Left hindlimb (tissue), 1 donor: ENCODE measurements at regions not wholly inside any gene's neighbourhood (a gene's known extent, or its start where the extent isn't known, plus 50 kb on each side); places are given as distances from the start of the nearest gene placed in this dataset.
A peak's percentile ranks its signal among the peaks of the same experiment; 100 is the strongest.

Experiments used
- DNase-seq: peaks from one replicate; pipeline ENCODE4 v3.0.0-alpha.2; 2018

DNA sequence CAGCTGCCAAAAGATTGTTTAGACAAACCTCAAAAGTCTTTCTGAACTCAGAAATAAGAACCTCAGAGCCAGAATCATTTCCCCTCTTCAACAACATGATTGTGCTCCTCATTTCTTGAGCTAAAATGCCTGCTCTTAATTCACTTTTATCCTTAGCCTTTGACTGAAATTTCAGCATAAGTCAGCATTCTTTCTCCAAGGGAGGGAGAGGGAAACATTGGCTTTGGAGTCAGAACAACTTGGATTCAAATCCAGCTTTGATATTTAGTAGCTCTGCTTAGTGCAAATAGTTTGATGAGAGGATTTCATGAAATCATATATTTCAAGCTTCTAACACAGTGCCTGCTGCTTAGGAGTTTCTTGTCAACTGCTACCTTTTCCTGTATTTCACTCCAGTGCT lies 484.6 kb upstream of the INTU start:
- DNase-seq, result no peak

DNA sequence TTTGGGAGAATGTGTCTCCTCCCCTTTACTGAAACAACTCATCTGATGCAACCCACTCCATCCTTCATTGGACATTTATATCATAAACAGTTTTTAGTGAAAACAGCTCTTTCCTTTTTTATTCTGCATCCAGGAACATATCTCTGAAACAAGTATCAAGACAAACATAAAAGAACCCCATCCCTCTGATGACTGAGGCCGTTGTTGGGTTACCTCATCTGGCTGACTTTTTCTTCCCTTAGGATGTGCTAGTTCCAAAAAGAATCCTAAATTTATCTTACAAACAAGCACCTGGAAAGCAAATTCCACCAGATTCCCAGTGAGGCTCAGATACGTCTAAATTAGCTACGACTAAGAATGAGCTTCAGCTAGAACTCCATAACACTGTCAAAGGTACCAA lies 483.7 kb upstream of the INTU start:
- no peak for DNase-seq

DNA sequence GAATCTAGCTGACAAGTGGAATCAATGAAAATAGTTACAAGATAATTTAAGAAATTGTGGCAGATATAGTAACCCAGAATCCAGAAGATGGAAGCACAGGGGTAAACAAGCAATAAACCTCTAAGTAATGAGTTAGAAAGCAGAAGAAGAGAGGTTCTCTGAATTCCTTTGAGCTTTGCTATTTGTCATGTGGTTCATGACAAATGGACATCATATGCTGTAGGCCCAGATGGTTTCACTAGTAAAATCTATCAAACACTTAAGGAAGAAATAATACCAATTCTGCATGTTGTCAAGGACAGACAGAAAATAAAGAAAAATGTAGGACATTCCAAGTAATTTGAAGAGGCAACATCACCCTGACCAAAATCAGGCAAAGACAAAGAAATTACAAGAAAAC lies 480.8 kb upstream of the INTU start:
- DNase-seq, result no peak

DNA sequence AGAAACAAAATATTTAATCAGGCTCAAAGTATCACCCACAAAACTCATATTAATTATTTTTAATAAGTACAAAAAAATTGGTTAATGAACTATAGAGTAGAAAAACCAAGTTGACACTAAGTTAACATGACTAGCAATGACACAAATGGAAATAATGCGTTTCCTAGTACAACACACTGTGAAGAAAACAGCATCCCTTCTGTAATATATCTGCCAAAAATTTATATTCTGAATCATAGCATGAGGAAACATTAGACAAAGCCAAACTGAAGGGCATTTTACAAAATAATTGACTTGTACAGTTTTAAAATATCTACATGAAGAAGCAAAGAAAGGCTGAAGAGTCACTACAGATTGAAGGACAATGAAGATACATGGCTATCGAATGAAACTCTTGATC lies 477.6 kb upstream of the INTU start:
- no peak for DNase-seq

DNA sequence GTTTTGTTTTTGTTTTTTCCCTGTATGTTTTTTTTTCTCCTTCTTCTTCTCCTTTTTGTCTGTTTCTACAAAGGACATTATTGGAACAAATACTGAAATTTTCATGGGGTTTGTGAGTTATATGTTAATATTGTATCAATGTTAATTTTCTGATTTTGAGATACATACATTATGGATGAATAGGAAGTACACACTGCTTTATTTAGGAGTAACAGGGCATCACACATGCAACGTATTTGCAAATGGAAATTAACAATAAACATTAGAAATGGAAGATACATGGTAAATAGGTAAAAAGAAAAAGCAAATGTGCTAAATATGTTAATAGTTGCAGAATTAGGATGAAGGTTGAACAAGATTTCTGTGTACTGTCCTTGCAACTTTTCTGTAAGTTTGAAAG lies 477.2 kb upstream of the INTU start:
- no peak for DNase-seq

DNA sequence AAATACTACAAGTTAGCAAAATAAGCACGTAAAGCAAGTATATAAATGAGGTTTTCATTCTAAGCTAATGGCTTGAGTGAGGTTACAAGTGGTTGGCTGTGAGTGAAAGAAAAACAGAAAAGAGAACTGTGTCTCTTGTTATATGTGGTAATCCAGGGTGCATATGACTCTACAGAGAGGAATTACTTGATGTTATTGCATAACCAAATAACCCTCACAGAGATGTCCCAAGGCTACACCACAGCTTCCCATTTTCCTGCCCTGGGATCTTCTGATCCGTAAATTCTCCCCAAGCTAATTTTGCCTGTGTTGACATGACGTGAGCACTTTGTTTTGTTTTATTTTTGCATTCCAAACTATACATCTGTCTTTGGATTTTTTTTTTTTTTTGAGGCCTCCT lies 470.0 kb upstream of the INTU start:
- DNase-seq, result no peak

DNA sequence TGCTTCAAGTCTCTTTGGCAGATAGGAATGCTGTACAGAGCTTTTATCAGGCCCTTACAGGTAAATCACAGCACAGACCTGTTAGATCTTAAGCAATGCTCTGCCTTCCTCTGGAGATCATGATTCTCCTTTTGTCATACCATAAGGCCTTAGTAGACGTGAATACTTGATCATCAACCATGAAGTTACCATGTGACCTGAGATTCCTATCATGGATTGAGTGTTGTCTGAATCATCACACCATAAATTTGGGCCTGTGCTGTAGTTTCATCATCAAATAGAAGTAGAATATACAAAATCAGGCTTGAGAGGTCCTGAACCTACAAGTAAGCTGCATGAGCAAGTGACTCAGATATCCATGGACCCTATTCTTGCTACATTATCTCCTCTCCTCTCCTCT lies 466.8 kb upstream of the INTU start:
- DNase-seq, result no peak

DNA sequence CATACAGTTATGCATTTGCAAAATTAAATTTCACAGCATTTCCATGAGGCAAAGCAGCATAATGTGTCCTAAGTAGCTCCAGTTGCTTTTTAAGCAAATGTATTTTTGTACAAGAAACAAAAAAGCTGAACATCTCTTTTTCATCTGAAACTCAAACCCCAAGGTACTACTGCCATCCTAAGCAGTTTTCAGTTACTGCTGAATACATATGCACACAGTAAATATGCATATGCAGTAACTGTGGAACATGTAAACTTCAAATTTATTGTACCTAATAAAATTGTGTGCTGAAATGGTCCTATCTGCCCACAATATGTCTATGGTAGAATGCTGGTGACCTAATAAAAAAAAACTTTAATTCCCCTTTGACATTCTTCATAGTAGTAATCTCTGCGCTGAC lies 458.6 kb upstream of the INTU start:
- DNase-seq, result no peak

DNA sequence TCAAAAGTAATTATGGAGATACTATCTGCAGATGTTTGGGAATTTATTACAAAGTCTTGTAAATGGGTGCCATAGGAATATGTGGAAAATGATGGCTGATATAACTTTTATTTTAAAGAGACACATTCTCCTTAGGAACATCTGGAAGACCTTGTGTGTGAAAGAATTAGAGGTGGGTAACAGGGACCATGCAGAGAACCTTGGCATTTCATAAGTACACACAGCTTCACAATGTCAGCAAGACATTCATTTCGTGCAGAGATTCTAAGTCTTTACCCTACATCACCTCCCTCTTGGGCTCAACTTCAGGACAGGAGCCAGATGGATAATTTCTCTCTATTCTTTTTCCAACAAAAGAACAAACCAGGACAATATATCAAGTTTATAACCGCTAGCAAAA lies 458.1 kb upstream of the INTU start:
- no peak for DNase-seq

DNA sequence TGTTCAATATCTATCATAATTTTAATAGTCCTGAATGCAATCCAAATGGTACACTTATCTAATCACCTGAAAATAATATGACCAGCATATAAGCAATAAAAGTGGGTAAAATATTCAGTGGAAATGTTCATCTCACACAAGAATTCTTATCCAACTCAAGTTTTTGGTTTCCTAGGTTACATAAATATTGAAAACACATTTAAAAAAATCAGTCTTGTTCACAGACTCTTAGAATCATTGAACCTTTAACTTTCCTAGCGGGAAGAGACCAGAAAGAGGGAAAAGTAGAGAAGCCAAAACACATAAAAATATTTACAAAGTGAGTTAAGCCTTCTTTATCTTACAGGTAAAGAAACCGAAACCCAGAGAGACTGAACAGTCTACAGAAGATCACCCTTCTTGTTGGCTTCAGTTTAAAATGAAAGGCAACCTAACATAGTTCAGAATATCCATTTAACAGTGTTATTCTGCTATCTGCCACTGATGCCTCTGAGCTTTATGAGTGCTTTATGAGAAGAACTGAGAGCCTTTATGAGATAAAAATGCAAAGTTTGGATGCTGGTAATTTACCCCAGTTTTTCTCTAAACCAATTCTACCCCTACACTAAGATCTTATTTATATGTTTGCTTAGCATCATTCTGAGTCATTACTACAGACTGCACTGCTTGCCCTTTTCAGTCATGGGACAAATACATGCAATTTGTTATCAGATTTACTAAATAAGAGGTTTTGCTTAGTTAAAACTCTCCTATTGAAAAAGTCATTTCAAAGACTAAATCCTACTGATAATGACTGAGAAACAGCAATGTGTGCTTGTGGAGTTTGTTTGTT lies 453.3 kb upstream of the INTU start:
- DNase-seq, result no peak

DNA sequence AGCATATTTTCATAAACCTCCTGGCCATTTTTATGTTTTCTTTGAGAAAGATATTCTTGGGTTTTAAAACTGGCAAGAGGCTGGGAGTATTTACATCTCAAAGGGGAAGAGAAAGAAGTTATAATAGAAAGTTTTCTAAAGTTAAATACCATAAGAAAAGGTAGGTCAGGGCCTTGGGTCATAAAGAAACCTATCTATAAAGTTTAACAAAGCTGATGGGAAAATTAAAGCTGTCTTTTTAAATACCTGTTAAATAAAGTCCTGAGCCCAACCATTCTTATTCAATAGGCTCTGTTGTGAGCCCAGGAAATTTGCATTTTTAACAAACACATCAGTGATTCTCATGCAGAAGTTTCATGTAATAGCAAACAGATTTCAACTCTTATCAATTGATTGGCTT lies 451.8 kb upstream of the INTU start:
- DNase-seq, result no peak

DNA sequence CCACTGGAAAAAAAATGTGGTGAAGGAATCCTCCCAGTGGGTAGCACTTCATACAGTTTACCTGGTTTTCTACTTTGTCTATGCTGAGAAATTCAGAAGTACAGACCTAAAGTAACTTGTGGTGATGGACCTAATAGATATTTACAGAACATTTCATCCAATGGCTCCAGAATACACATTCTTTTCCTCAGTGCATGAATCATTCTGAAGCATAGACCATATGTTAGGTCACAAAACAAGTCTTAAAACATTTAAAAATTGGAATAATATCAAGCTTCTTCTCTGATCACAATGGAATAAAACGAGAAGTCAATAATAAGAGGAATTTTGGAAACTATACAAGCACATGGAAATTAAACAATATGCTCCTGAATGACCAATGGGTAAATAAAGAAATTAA lies 450.1 kb upstream of the INTU start:
- DNase-seq, result no peak

DNA sequence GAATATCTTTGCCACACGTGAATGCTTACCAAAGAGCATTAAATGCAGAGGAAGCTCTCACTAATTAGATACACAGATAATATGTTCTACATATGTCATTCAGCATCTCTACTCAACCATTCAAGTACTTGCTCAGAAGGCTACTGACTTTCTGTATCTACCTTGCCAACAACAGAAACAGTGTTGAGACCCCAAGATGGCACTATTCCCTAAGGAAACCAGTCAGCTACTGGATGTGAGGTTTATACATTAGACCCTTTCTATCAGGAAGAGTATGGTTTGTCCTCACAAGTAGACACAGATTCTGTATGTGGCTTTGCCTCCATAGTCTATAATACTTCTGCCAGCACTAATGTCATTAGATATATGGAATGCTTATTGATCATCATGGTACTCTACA lies 443.9 kb upstream of the INTU start:
- DNase-seq, result no peak

DNA sequence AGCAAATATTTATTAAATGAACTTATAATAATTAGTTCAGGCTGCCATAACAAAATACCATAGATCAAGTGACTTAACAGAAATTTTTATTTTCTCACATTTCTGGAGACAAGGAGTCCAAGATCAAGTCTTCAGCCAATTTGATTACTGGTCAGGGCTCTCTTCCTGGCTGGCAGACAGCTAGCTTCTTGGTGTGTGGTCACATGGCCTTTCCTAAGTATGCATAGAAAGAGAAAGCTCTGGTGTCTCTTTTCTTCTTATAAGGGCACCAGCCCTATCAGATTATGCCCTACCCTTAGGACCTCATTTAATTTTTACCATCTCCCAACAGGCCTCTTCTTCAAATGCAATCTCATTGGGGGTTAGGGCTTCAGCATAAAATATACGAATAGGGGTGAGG lies 438.5 kb upstream of the INTU start:
- DNase-seq, result no peak

DNA sequence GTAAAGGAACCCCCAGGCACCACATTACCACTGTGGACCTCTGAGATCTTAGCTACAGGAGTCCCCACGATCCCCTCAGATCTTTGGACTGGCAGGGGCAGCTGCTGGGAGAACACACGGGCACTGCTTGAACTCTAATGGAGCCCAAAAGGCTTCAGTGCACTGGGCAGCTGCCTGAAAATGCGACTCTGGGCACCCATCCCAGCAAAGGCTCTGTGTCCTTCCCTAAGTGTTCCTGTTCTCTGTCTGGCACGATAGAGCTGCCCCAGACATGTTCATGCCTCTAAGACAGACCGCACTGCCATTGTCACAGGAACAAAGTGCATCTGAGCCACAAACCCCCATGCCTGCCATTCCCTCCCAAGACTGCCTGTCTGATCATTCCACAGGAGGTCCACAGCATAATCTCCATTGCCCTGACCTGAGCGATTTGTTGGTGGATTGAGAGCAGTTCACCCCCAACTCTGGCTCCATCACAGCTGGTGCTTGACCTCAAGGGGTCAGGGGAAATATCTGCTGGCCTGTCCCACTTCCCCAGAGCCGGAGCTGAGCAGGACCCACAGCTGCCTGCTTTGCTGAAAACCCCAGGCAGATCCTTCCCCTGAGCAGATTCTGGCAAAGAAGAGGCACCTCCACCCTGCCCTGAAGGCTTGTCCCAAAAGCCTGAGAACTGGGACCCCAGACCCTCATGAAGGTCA lies 436.0 kb upstream of the INTU start:
- no peak for DNase-seq

DNA sequence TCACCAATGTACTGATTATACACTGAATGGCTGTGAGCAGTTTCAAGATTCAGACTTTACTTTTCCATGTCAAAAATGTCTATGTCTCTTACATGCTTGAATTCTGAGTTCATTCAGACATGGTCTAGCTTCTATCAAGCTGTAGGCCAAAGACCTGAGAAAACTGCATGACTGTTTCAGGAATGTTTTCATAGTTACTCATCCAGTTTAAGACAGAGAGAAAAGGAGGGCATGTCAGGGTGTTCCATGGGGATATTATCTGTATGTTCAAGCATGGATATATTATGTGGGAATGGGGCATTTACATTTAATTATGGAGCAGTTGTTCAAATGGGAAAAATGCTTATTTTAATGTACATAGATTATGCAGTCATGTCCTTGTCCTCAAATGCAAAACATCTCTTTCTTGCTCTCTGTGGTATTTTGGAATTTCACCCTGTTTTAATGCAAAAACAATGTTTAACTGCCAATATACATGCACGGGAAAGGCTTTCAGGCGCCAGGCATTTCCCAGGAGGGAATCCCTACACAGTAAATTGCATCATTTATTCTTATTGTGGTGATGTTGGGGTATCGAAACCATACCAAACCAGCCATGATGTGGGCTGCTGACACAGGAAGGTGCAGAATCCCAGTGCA lies 429.1 kb upstream of the INTU start:
- DNase-seq, result no peak

DNA sequence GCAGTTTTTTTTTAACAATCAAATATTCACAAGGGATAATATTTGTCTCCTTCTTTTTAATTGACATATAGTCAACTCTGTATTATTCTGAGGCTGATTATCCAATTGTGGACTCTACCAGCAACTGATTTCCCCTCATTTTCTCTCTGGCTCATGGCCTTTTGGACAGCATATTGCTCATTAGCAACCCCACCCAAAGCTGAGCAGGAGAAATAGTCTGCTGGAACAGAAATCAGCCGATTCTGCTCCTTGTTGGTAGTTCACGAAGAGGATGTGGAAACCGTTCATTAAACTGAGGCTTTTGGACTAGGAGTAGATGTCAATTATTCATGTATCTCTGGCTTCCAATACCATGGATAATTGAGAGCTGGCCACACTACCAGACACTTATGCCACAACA lies 428.4 kb upstream of the INTU start:
- no peak for DNase-seq

DNA sequence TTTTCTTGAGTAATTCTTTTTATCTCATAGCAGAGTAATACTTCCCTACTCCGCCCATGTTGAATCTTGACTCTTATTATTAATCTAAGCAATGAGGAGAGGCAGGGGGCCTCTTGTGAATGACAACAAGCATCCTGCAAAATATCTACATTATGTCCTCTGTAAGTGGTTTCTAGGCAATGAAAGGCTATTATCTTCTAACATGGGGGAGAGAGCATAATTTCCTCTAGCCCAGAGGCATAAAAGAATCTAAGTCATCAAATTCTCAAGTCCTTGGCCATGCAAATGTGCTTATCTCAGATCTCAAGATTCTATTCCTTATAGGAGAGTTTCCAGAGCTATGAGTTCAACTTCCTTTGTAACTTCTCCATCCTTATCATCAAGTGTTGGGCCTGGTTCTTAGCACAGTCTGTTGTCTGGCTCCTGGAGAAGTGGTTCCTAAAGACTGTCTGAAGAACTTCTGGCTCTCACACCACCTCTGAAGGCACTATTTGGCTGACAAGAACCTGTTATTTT lies 423.1 kb upstream of the INTU start:
- no peak for DNase-seq

DNA sequence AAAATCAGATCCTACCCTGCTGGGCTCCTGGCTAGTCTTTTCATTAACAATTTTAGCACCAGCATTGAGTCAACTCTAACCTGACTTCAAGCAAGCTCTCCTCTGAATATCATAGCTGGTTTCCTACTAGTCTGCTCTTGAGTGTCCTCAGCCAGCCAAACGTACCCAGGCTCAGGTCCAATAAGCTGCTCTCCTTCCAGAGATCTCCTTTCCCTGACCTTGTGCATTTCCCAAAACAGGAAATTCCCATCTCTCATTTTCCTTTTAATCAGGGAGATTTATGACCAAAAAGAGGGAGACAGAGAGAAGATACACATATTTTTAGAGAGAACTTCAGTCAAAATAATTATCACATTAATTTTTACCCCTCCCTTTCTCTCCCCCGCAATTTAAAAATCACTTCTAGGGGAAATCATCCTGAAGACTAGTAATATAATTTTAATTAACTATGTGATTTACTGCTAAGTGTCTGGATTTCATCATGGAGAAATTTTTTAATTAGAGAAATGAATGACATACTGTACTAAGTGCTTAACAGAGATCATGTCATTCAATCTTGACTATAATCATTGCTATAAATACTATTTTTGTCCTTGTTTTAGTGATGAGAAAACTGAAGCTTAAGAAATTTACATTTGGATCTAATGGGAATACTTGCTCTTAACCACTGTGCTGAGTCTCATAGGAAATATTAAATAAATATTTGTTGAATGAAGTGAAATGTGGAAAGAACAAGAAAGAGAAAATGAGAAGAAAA lies 421.7 kb upstream of the INTU start:
- no peak for DNase-seq

DNA sequence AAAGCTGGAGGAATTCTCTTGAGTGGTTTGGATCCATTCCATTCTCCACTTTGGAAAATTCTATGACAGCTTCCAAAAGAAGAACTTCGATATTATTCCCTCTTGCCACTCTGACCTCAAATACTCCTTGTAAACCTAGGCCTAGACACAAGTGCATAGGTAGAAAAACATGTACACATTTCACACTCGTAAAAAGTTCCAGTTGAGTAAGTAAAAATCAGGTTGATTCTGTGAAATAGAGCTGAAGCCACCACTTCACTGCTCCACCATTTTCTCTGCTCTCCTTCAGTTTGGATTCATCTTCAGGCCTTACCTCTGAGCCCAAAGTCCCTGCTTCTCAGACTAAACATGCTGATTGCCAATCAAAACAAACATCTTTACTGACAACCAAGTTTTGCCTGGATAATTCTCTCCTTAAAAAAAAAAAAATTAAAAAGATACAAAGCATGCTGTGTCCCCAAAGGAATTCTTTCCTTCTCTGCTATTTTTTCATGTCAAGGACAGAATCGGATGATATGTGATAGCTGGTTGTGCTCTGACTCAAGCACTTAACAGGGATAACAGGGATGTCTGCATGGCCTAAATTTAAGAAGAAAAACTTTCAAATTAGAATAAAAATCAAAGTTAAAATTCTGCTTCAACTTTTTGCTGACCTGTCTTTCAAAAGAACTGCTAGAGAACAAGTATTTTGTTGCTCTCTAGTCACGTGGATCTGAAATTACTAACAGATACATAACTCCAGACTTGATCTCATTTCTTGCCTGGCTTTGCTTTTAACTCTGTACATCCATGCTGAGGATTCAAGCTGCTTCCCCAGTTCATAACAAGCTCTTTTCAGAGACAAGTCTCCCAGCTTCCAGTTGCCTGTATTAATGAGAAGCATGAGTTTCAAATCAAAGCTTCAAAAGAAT lies 420.9 kb upstream of the INTU start:
- no peak for DNase-seq

DNA sequence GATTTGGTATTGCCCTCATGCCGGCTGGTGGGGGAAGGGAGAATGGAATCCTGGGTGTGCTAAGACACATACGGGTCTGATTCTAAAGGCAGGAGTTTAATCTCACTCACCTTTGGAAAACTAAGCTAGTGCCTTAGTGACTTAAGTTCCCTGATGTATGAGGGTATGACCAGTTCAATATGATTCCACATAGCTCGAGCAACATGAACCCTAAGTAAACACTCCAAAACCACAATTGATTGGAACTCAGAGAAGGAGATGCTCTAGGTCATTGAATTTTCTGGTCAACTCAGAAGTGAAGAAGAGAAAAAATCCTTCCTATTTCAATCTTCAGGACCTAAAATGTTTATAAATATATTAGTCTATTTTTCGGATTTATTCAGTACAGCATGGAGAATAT lies 420.1 kb upstream of the INTU start:
- DNase-seq, result no peak

DNA sequence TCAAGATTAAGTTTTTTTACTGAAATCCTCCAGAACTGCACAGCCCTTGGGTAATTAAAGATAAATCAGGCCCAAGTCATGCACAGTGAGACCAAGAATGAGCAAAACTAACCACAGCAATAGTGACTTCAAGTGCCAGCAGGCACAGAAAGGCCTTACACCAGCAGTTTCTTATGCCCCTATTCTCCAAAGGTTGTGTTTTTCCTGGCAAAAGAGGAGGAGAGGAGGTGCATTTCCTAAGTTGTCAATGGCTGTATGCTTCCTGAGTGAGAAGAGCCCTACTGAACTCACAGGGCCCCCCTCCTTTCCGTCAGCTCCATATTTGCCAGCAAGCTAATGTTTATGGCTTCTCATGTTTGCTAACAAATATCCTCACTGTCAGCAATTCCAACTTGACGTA lies 418.7 kb upstream of the INTU start:
- DNase-seq, result peak; percentile 74
